HFF-Myc (cell line): ENCODE measurements at regions not wholly inside any gene's neighbourhood (a gene's known extent, or its start where the extent isn't known, plus 50 kb on each side); places are given as distances from the start of the nearest gene placed in this dataset.

Experiments
- DNase-seq: peaks from one replicate; pipeline ENCODE4 v3.0.0-alpha.2; 2011; ENCODE audit warnings: low read depth; ENCODE audit errors: extremely low read depth
- H3K4me3 ChIP-seq: replicated peaks from 2 replicates; pipeline ENCODE4 v1.5.1; 2011; ENCODE audit warnings: low read depth, mild to moderate bottlenecking, control low read depth, low read length
- TF ChIP-seq, protein P1 (sequence below): IDR thresholded peaks from 2 replicates; pipeline ENCODE4 v1.5.1; 2012; ENCODE audit warnings: mild to moderate bottlenecking, low read depth, low read length, control low read depth; ENCODE audit errors: missing control alignments

DNA sequence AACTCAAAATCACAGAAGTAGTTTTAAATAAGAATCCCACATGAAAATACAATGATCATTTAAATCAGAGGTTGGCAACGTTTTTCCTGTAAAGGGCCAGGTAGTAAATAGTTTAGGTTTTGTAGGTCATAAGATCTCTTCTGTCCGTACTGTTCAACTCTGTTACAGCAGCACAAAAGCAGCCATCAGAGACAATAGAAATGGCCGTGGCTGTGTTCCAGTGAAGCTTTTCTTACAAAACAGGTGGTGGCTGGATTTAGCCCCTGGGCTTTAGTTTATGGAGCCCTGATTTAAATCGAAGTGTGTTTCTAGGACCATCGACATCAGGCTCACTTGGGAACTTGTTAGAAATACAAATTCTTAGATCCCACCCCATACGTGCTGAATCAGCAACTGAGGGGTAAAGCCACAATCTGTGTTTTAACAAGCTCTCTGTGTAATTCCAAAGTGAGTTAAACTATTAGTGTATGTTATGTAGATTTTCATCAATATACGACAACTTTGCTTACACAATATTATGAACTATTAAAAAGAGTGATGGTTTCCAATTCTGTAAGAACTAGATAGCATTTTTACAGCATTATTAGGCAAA is 54.8 kb upstream of the MIR17HG start:
- no peak overlapping the region for H3K4me3 ChIP-seq
- DNase-seq: no peak
- TF ChIP-seq, protein P1, sequence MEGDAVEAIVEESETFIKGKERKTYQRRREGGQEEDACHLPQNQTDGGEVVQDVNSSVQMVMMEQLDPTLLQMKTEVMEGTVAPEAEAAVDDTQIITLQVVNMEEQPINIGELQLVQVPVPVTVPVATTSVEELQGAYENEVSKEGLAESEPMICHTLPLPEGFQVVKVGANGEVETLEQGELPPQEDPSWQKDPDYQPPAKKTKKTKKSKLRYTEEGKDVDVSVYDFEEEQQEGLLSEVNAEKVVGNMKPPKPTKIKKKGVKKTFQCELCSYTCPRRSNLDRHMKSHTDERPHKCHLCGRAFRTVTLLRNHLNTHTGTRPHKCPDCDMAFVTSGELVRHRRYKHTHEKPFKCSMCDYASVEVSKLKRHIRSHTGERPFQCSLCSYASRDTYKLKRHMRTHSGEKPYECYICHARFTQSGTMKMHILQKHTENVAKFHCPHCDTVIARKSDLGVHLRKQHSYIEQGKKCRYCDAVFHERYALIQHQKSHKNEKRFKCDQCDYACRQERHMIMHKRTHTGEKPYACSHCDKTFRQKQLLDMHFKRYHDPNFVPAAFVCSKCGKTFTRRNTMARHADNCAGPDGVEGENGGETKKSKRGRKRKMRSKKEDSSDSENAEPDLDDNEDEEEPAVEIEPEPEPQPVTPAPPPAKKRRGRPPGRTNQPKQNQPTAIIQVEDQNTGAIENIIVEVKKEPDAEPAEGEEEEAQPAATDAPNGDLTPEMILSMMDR: no peak

DNA sequence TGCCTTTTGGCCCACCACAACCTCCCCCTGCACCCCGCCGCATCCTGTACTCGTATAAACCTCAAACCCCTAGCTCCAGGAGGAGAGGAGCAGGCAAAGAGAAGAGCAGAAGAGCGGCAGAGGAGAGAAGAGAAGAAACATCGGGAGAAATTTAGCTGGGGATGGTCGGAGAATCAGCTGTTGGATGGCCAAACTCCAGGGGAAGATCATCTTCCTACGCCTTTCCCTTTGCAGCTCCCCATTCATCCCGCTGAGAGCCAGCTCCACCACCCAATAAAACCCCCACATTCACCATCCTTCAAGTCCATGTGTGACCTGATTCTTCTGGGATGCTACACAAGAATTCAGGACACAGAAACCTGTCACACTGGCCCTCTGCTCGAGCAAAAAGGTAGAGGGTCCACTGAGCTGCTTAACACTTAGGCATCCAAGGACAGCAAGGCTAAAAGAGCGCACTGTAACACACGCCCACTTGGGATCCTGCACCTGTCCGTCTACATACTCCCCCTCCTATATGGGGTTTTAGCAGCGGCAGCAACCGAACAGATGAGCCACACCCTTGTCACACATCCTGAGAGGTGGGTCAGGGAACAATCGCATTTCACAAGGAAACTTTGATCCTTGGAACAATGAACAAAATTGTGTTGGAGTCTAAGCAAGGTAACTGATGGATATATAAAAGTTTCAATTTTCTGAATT is 51.6 kb upstream of the MIR17HG start:
- no peak for DNase-seq
- no peak overlapping the region for H3K4me3 ChIP-seq
- TF ChIP-seq, protein P1: no peak

DNA sequence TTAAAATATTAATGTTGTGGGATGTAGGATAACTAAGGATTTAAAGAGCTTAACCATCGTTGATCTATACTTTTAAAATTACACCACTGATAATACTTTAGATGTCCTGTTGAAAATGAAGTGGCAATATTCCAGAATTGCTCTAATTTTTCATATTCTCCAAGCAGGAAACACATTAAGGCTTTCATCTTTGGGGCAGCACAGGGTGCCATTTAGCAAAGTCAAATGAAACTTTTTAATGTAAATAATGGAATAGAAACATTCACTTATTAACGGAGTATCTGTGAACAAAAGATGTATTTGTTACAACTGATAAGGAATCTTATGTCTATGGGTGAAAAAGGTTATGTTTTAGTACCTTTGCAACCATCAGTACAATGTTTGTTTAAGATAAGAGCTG is 50.0 kb upstream of the MIR17HG start:
- TF ChIP-seq, protein P1: no peak
- DNase-seq: no peak
- no peak overlapping the region for H3K4me3 ChIP-seq
